C4-2B (cell line): ENCODE measurements at regions not wholly inside any gene's neighbourhood (a gene's known extent, or its start where the extent isn't known, plus 50 kb on each side); places are given as distances from the start of the nearest gene placed in this dataset.

Experiments used
- H3K27ac ChIP-seq: fragments of 450-650 bp; 2 replicates; pipeline ENCODE4 v1.5.1; 2017
- CTCF ChIP-seq: fragments of 450-650 bp; conservative IDR thresholded peaks from 2 replicates; pipeline ENCODE4 v1.5.1; 2017; ENCODE audit warnings: mild to moderate bottlenecking
- ZFX ChIP-seq: fragments of 450-650 bp; IDR thresholded peaks from 2 replicates; pipeline ENCODE4 v1.6.1; 2017

- no peak for TF ChIP-seq ZFX
- TF ChIP-seq CTCF, result no peak; the same call in 1 of the 2 replicates
Observed at GRCh38 chr1:11414926-11415538, 63.9 kb upstream of the DISP3 start.

GRCh38 chr1:11417162-11417561 is 61.8 kb upstream of the DISP3 start:
- H3K27ac ChIP-seq, result no peak overlapping the region
- TF ChIP-seq CTCF, result no peak
- TF ChIP-seq ZFX, result no peak

More at GRCh38 chr1:11414926-11415538, 63.9 kb upstream of the DISP3 start:
- H3K27ac ChIP-seq, result no peak overlapping the region

GRCh38 chr1:11418056-11418455 is 60.9 kb upstream of the DISP3 start:
- no peak overlapping the region for H3K27ac ChIP-seq
- no peak for TF ChIP-seq ZFX
- no peak for TF ChIP-seq CTCF

- no peak overlapping the region for H3K27ac ChIP-seq
- TF ChIP-seq CTCF (no peak), ZFX (no peak)
Observed at GRCh38 chr1:11421443-11421842, 57.5 kb upstream of the DISP3 start.

- TF ChIP-seq CTCF (no peak), ZFX (no peak)
- no peak overlapping the region for H3K27ac ChIP-seq
Observed at GRCh38 chr1:11422686-11423085, 56.3 kb upstream of the DISP3 start.

- no peak for TF ChIP-seq CTCF
- no peak for TF ChIP-seq ZFX
- H3K27ac ChIP-seq, result no peak overlapping the region
Observed at GRCh38 chr1:11426617-11427016, 52.3 kb upstream of the DISP3 start.

- no peak overlapping the region for H3K27ac ChIP-seq
- TF ChIP-seq ZFX, result no peak
- no peak for TF ChIP-seq CTCF
Observed at GRCh38 chr1:11428789-11429188, 50.2 kb upstream of the DISP3 start.
